ENCODE measurements at regions not wholly inside any gene's neighbourhood (a gene's known extent, or its start where the extent isn't known, plus 50 kb on each side); places are given as distances from the start of the nearest gene placed in this dataset.

DNA sequence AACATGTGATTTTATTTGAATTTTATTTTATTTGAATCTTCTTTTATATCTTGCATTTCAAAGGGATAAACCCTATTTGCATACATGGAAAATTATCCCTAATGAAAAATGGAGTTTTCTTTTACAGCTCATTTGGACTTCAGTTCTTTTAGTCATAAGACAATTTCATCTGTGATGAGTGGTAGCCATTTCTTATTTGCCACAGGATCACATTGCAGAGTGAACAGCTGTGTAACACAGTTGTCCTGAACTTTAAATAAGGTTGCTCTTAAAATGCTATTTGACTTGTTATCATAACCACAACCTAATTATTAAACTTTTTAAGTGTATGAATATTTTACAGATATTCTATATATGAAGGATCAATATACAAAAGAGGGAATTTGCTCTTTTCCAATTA is 221.7 kb upstream of the ROPN1 start:
- TF ChIP-seq, protein P1, sequence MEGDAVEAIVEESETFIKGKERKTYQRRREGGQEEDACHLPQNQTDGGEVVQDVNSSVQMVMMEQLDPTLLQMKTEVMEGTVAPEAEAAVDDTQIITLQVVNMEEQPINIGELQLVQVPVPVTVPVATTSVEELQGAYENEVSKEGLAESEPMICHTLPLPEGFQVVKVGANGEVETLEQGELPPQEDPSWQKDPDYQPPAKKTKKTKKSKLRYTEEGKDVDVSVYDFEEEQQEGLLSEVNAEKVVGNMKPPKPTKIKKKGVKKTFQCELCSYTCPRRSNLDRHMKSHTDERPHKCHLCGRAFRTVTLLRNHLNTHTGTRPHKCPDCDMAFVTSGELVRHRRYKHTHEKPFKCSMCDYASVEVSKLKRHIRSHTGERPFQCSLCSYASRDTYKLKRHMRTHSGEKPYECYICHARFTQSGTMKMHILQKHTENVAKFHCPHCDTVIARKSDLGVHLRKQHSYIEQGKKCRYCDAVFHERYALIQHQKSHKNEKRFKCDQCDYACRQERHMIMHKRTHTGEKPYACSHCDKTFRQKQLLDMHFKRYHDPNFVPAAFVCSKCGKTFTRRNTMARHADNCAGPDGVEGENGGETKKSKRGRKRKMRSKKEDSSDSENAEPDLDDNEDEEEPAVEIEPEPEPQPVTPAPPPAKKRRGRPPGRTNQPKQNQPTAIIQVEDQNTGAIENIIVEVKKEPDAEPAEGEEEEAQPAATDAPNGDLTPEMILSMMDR (IDR thresholded peaks at IDR 0.05), result no peak
- no peak for TF ChIP-seq POLR2A (IDR thresholded peaks at IDR 0.05)
